D721Med (cell line): ENCODE measurements at regions not wholly inside any gene's neighbourhood (a gene's known extent, or its start where the extent isn't known, plus 50 kb on each side); places are given as distances from the start of the nearest gene placed in this dataset.
"Not testable (repeated sequence)": the region's sequence is repeated elsewhere in the genome, so short reads cannot be mapped to it uniquely, and the experiment has no call there.

Experiments used
- DNase-seq: peaks from one replicate; pipeline ENCODE4 v3.0.0; 2011; ENCODE audit warnings: low spot score; ENCODE audit not compliant: insufficient read length
- FAIRE-seq: peaks from 2 replicates; lab custom pipeline; 2011; peaks lifted over from hg19 to GRCh38; lab: Jason Lieb, UNC
- CTCF ChIP-seq: IDR thresholded peaks from 2 replicates; pipeline ENCODE4 v1.5.1; 2012; ENCODE audit warnings: mild to moderate bottlenecking, control low read depth; ENCODE audit not compliant: insufficient read depth; ENCODE audit errors: missing control alignments

DNA sequence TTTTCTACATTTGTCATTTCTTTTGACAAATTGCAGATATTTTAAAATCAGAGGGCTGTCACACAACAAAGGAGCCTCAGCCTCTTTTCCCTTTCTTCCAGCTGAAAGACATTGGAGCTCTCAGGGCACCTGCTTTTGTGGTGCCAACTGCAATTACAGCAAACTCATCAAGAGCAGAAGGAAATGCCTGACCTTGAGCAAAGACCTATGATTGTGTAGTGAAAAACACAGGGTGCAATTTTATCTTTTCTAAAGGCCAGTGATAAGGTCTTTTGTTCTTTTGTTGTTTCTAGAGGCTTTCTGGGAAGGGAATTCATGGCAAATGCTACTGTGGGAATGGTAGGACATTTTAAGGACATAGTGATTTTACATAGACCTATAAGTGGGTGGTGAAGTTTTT, 214.3 kb downstream of the OXSM start:
- FAIRE-seq (no peak), DNase-seq (no peak)
- TF ChIP-seq CTCF = no peak

- FAIRE-seq = no peak
- TF ChIP-seq CTCF = no peak
- DNase-seq = no peak
Observed at GRCh38 chr3:26011276-26011675, 221.4 kb downstream of the OXSM start.

GRCh38 chr3:26012241-26012745, 222.4 kb downstream of the OXSM start:
- no peak for FAIRE-seq
- TF ChIP-seq CTCF = no peak
- DNase-seq = no peak

GRCh38 chr3:26015752-26016151, 225.9 kb downstream of the OXSM start:
- no peak for FAIRE-seq

GRCh38 chr3:26018889-26019288, 229.0 kb downstream of the OXSM start:
- no peak for TF ChIP-seq CTCF
- DNase-seq (no peak), FAIRE-seq (no peak)

More at GRCh38 chr3:26015752-26016151, 225.9 kb downstream of the OXSM start:
- DNase-seq = no peak
- TF ChIP-seq CTCF = no peak

DNA sequence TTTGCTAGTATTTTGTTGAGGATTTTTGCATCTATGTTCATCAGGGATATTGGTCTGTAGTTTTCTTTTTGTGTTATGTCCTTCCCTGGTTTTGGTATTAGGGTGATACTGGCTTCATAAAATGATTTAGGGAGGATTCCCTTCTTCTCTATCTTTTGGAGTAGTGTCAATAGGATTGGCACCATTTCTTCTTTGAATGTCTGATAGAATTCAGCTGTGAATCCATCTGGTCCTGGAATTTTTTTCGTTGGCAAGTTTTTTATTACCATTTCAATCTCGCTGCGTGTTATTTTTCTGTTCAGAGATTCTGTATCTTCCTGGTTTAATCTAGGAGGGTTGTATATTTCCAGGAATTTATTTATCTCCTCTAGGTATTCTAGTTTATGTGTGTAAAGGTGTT, 234.3 kb downstream of the OXSM start:
- not testable (repeated sequence) for FAIRE-seq, DNase-seq

DNA sequence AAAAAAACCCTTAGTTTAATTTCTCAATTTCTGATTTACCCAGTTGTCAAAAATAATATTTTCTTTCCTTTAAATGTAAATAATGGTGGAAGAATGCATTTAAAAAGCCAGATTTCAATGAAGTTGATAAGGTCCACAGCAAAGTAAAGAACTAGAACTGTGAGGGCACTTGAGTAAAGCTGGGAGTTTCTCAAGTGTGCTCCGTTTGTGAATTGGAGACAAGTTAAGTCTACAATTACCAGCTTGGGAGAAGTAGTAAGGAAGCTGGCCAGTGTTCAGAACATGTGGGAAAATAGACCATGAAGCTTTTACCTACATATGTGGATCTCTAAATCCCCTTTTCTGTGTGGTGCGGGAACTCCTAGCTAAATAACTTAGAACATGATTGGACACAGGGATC, 239.4 kb downstream of the OXSM start:
- DNase-seq (no peak), FAIRE-seq (no peak)
- TF ChIP-seq CTCF = no peak

GRCh38 chr3:26042126-26042525, 252.2 kb downstream of the OXSM start:
- FAIRE-seq, DNase-seq: not testable (repeated sequence)
